ENCODE measurements at regions not wholly inside any gene's neighbourhood (a gene's known extent, or its start where the extent isn't known, plus 50 kb on each side); places are given as distances from the start of the nearest gene placed in this dataset.

- no peak for ATAC-seq (ENCODE audit: low read depth)
- no peaks in the 10 kb centered on the region for H3K27me3 Mint-ChIP-seq
Measured at GRCh38 chr13:65473196-65473595, 1756.9 kb downstream of the PCDH9 start.

GRCh38 chr13:65472336-65472735 lies 1757.8 kb downstream of the PCDH9 start:
- Mint-ChIP-seq H3K4me1 (no peaks in the 10 kb centered on the region), H3K36me3 (no peaks in the 10 kb centered on the region), H3K4me3 (no peak overlapping the region), H3K27ac (no peak overlapping the region), H3K9me3 (peaks cover 3% of the 10 kb centered on the region), H3K27me3 (no peaks in the 10 kb centered on the region)
- DNase-seq (ENCODE audit: low spot score in 2 of 2) = no peak
- no peak for ATAC-seq (ENCODE audit: low read depth)

More at GRCh38 chr13:65473196-65473595, 1756.9 kb downstream of the PCDH9 start:
- H3K4me1 Mint-ChIP-seq = no peaks in the 10 kb centered on the region
- no peak for DNase-seq (ENCODE audit: low spot score in 2 of 2)
- peaks cover 3% of the 10 kb centered on the region for H3K9me3 Mint-ChIP-seq
- no peaks in the 10 kb centered on the region for H3K36me3 Mint-ChIP-seq
- no peak overlapping the region for H3K27ac Mint-ChIP-seq
- no peak overlapping the region for H3K4me3 Mint-ChIP-seq

GRCh38 chr13:65470781-65471180 lies 1759.4 kb downstream of the PCDH9 start:
- no peak for DNase-seq (ENCODE audit: low spot score in 2 of 2)

GRCh38 chr13:65468628-65469027 lies 1761.5 kb downstream of the PCDH9 start:
- no peaks in the 10 kb centered on the region for H3K27me3 Mint-ChIP-seq
- DNase-seq (ENCODE audit: low spot score in 2 of 2) (no peak), ATAC-seq (ENCODE audit: low read depth) (no peak)
- H3K36me3 Mint-ChIP-seq = no peaks in the 10 kb centered on the region
- H3K9me3 Mint-ChIP-seq = peaks cover 3% of the 10 kb centered on the region
- H3K27ac Mint-ChIP-seq = no peak overlapping the region
- H3K4me1 Mint-ChIP-seq = no peaks in the 10 kb centered on the region
- H3K4me3 Mint-ChIP-seq = no peak overlapping the region

More at GRCh38 chr13:65470781-65471180, 1759.4 kb downstream of the PCDH9 start:
- Mint-ChIP-seq H3K36me3 (no peaks in the 10 kb centered on the region), H3K27ac (no peak overlapping the region), H3K27me3 (no peaks in the 10 kb centered on the region), H3K9me3 (peaks cover 5% of the 10 kb centered on the region), H3K4me1 (no peaks in the 10 kb centered on the region), H3K4me3 (no peak overlapping the region)
- ATAC-seq (ENCODE audit: low read depth) = no peak

- no peaks in the 10 kb centered on the region for H3K36me3 Mint-ChIP-seq
- no peaks in the 10 kb centered on the region for H3K27me3 Mint-ChIP-seq
- peaks cover 8% of the 10 kb centered on the region for H3K9me3 Mint-ChIP-seq
- no peak overlapping the region for H3K27ac Mint-ChIP-seq
- DNase-seq (ENCODE audit: low spot score in 2 of 2) = no peak
- H3K4me1 Mint-ChIP-seq = no peaks in the 10 kb centered on the region
- no peak for ATAC-seq (ENCODE audit: low read depth)
- H3K4me3 Mint-ChIP-seq = no peak overlapping the region
Measured at GRCh38 chr13:65461590-65461989, 1768.5 kb downstream of the PCDH9 start.

- no peaks in the 10 kb centered on the region for H3K36me3 Mint-ChIP-seq
- no peaks in the 10 kb centered on the region for H3K27me3 Mint-ChIP-seq
- H3K27ac Mint-ChIP-seq = no peak overlapping the region
- no peak overlapping the region for H3K4me3 Mint-ChIP-seq
- DNase-seq (ENCODE audit: low spot score in 2 of 2) = no peak
- H3K4me1 Mint-ChIP-seq = no peaks in the 10 kb centered on the region
- peaks cover 6% of the 10 kb centered on the region for H3K9me3 Mint-ChIP-seq
- ATAC-seq (ENCODE audit: low read depth) = no peak
Measured at GRCh38 chr13:65460136-65460535, 1770.0 kb downstream of the PCDH9 start.

GRCh38 chr13:65456150-65456912 lies 1773.8 kb downstream of the PCDH9 start:
- DNase-seq (ENCODE audit: low spot score in 2 of 2) (no peak), ATAC-seq (ENCODE audit: low read depth) (no peak)
- Mint-ChIP-seq H3K9me3 (peaks cover 5% of the 10 kb centered on the region), H3K36me3 (no peaks in the 10 kb centered on the region), H3K4me3 (no peak overlapping the region), H3K27ac (no peak overlapping the region), H3K27me3 (no peaks in the 10 kb centered on the region), H3K4me1 (no peaks in the 10 kb centered on the region)

GRCh38 chr13:65454403-65454802 lies 1775.7 kb downstream of the PCDH9 start:
- Mint-ChIP-seq H3K9me3 (peaks cover 3% of the 10 kb centered on the region), H3K4me3 (no peak overlapping the region), H3K27me3 (no peaks in the 10 kb centered on the region), H3K4me1 (no peaks in the 10 kb centered on the region), H3K27ac (no peak overlapping the region), H3K36me3 (no peaks in the 10 kb centered on the region)
- DNase-seq (ENCODE audit: low spot score in 2 of 2) (no peak), ATAC-seq (ENCODE audit: low read depth) (no peak)

- DNase-seq (ENCODE audit: low spot score in 2 of 2) (no peak), ATAC-seq (ENCODE audit: low read depth) (no peak)
- Mint-ChIP-seq H3K4me3 (no peak overlapping the region), H3K27ac (no peak overlapping the region), H3K9me3 (peaks cover 3% of the 10 kb centered on the region), H3K36me3 (no peaks in the 10 kb centered on the region), H3K4me1 (no peaks in the 10 kb centered on the region), H3K27me3 (no peaks in the 10 kb centered on the region)
Measured at GRCh38 chr13:65453982-65454381, 1776.2 kb downstream of the PCDH9 start.

- H3K9me3 Mint-ChIP-seq = peaks cover 19% of the 10 kb centered on the region
- H3K4me1 Mint-ChIP-seq = no peaks in the 10 kb centered on the region
- H3K27ac Mint-ChIP-seq = no peak overlapping the region
- no peak overlapping the region for H3K4me3 Mint-ChIP-seq
- no peaks in the 10 kb centered on the region for H3K36me3 Mint-ChIP-seq
- no peak for DNase-seq (ENCODE audit: low spot score in 2 of 2)
- no peak for ATAC-seq (ENCODE audit: low read depth)
- H3K27me3 Mint-ChIP-seq = no peaks in the 10 kb centered on the region
Measured at GRCh38 chr13:65445340-65445739, 1784.8 kb downstream of the PCDH9 start.

GRCh38 chr13:65435590-65435989 lies 1794.5 kb downstream of the PCDH9 start:
- Mint-ChIP-seq H3K4me1 (no peaks in the 10 kb centered on the region), H3K4me3 (no peak overlapping the region), H3K9me3 (peaks cover 12% of the 10 kb centered on the region), H3K36me3 (no peaks in the 10 kb centered on the region), H3K27me3 (no peaks in the 10 kb centered on the region), H3K27ac (no peak overlapping the region)
- DNase-seq (ENCODE audit: low spot score in 2 of 2) (no peak), ATAC-seq (ENCODE audit: low read depth) (no peak)

- no peaks in the 10 kb centered on the region for H3K27me3 Mint-ChIP-seq
- DNase-seq (ENCODE audit: low spot score in 2 of 2) (no peak), ATAC-seq (ENCODE audit: low read depth) (no peak)
- no peaks in the 10 kb centered on the region for H3K4me1 Mint-ChIP-seq
- H3K27ac Mint-ChIP-seq = no peak overlapping the region
- H3K36me3 Mint-ChIP-seq = no peaks in the 10 kb centered on the region
- peaks cover 5% of the 10 kb centered on the region for H3K9me3 Mint-ChIP-seq
- no peak overlapping the region for H3K4me3 Mint-ChIP-seq
Measured at GRCh38 chr13:65417953-65418352, 1812.2 kb downstream of the PCDH9 start.

- H3K27me3 Mint-ChIP-seq = no peaks in the 10 kb centered on the region
- no peaks in the 10 kb centered on the region for H3K36me3 Mint-ChIP-seq
- H3K4me3 Mint-ChIP-seq = no peak overlapping the region
- no peak overlapping the region for H3K27ac Mint-ChIP-seq
- peaks cover 5% of the 10 kb centered on the region for H3K9me3 Mint-ChIP-seq
- DNase-seq (ENCODE audit: low spot score in 2 of 2) (no peak), ATAC-seq (ENCODE audit: low read depth) (no peak)
- H3K4me1 Mint-ChIP-seq = no peaks in the 10 kb centered on the region
Measured at GRCh38 chr13:65416784-65417183, 1813.4 kb downstream of the PCDH9 start.

GRCh38 chr13:65414187-65414586 lies 1815.9 kb downstream of the PCDH9 start:
- no peak for ATAC-seq (ENCODE audit: low read depth)
- peaks cover 5% of the 10 kb centered on the region for H3K9me3 Mint-ChIP-seq
- no peaks in the 10 kb centered on the region for H3K36me3 Mint-ChIP-seq
- H3K4me1 Mint-ChIP-seq = no peaks in the 10 kb centered on the region
- no peak for DNase-seq (ENCODE audit: low spot score in 2 of 2)
- no peak overlapping the region for H3K4me3 Mint-ChIP-seq
- no peaks in the 10 kb centered on the region for H3K27me3 Mint-ChIP-seq
- no peak overlapping the region for H3K27ac Mint-ChIP-seq

GRCh38 chr13:65411521-65411920 lies 1818.6 kb downstream of the PCDH9 start:
- no peaks in the 10 kb centered on the region for H3K27me3 Mint-ChIP-seq
- peaks cover 3% of the 10 kb centered on the region for H3K9me3 Mint-ChIP-seq
- DNase-seq (ENCODE audit: low spot score in 2 of 2) = no peak
- H3K36me3 Mint-ChIP-seq = no peaks in the 10 kb centered on the region
- H3K4me3 Mint-ChIP-seq = no peak overlapping the region
- ATAC-seq (ENCODE audit: low read depth) = no peak
- no peaks in the 10 kb centered on the region for H3K4me1 Mint-ChIP-seq
- H3K27ac Mint-ChIP-seq = no peak overlapping the region

Data from memory B cell (primary cell).